WTC11 (cell line): ENCODE measurements at regions not wholly inside any gene's neighbourhood (a gene's known extent, or its start where the extent isn't known, plus 50 kb on each side); places are given as distances from the start of the nearest gene placed in this dataset.
A peak's percentile ranks its signal among the peaks of the same experiment; 100 is the strongest.
"Not testable (repeated sequence)": the region's sequence is repeated elsewhere in the genome, so short reads cannot be mapped to it uniquely, and the experiment has no call there.

Experiments used
- ATAC-seq: fragments of 200-7000 bp; cut with Tn5 transposase; 2 replicates; pipeline ENCODE4 v1.10.0; 2021; ENCODE audit warnings: mild to moderate bottlenecking, moderate library complexity
- CTCF ChIA-PET: fragments of 300-600 bp; sonication (Branson Sonifier 250); formaldehyde crosslinking; loops from one replicate; lab custom pipeline; 2021; ENCODE audit warnings: antibody characterized with exemption; lab: Charles Lee
- POLR2A ChIA-PET: fragments of 350-600 bp; sonication (Branson Sonifier 250); formaldehyde crosslinking; loops from one replicate; lab custom pipeline; 2021; ENCODE audit warnings: antibody characterized with exemption; lab: Charles Lee
- DNase-seq: peaks from one replicate; pipeline ENCODE4 v3.0.0; 2021; ENCODE audit warnings: low spot score
- H3K27ac Mint-ChIP-seq: 2 replicates; pipeline ENCODE4 v1.8.0; 2021; ENCODE audit warnings: mixed read lengths
- H3K27me3 Mint-ChIP-seq: 2 replicates; pipeline ENCODE4 v1.8.0; 2021; ENCODE audit warnings: low read depth, mild to moderate bottlenecking, moderate library complexity, mixed read lengths
- H3K36me3 Mint-ChIP-seq: 2 replicates; pipeline ENCODE4 v1.8.0; 2021; ENCODE audit warnings: mixed read lengths
- H3K4me1 Mint-ChIP-seq: 2 replicates; pipeline ENCODE4 v1.8.0; 2022; ENCODE audit warnings: mixed read lengths
- H3K4me3 Mint-ChIP-seq: 2 replicates; pipeline ENCODE4 v1.8.0; 2021; ENCODE audit warnings: mild to moderate bottlenecking, moderate library complexity, mixed read lengths
- H3K9me3 Mint-ChIP-seq: 2 replicates; pipeline ENCODE4 v1.8.0; 2021; ENCODE audit warnings: mixed read lengths
- EMX1 ChIP-seq: fragments of 250-450 bp; sonication (Bioruptor Pico); IDR thresholded peaks from 2 replicates; pipeline ENCODE4 v1.8.0; 2021; ENCODE audit warnings: mild to moderate bottlenecking
- NFATC4 ChIP-seq: fragments of 250-450 bp; sonication (Bioruptor Pico); IDR thresholded peaks from 2 replicates; pipeline ENCODE4 v1.9.0; 2021; ENCODE audit warnings: mild to moderate bottlenecking
- ZNF671 ChIP-seq: fragments of 250-450 bp; sonication (Bioruptor Pico); IDR thresholded peaks from 2 replicates; pipeline ENCODE4 v1.8.0; 2021; ENCODE audit warnings: mild to moderate bottlenecking
- TF ChIP-seq, protein P1 (sequence below): fragments of 250-450 bp; sonication (Bioruptor Pico); IDR thresholded peaks from 2 replicates; pipeline ENCODE4 v1.9.0; 2021; ENCODE audit warnings: mild to moderate bottlenecking
- TF ChIP-seq, protein P2 (sequence below): fragments of 250-450 bp; sonication (Bioruptor Pico); conservative IDR thresholded peaks from 2 replicates; pipeline ENCODE4 v1.9.0; 2021; ENCODE audit warnings: mild to moderate bottlenecking
- TF ChIP-seq, protein P3 (sequence below): fragments of 250-450 bp; sonication (Bioruptor Pico); IDR thresholded peaks from 2 replicates; pipeline ENCODE4 v1.9.0; 2021; ENCODE audit warnings: mild to moderate bottlenecking, borderline replicate concordance

DNA sequence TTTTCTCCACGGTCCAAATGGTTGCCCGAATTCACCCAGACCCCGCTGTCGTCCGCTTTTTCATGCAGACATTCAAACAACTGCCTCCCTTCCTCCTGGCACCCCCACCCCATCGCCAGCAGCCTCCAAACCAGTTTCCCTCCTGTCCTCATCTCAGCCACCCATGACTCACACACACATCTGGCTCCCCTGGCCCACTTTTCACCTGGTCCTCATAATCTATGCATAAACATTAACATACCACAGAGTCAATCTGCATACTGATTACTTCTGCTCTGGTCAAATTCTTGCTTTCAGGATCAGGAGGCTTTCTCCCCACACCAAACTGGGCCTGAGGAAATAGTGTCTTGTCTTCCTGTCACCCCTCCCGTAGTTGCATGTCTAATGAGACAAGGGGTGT lies 142.0 kb downstream of the OR4F15 start:
- TF ChIP-seq, protein P1, sequence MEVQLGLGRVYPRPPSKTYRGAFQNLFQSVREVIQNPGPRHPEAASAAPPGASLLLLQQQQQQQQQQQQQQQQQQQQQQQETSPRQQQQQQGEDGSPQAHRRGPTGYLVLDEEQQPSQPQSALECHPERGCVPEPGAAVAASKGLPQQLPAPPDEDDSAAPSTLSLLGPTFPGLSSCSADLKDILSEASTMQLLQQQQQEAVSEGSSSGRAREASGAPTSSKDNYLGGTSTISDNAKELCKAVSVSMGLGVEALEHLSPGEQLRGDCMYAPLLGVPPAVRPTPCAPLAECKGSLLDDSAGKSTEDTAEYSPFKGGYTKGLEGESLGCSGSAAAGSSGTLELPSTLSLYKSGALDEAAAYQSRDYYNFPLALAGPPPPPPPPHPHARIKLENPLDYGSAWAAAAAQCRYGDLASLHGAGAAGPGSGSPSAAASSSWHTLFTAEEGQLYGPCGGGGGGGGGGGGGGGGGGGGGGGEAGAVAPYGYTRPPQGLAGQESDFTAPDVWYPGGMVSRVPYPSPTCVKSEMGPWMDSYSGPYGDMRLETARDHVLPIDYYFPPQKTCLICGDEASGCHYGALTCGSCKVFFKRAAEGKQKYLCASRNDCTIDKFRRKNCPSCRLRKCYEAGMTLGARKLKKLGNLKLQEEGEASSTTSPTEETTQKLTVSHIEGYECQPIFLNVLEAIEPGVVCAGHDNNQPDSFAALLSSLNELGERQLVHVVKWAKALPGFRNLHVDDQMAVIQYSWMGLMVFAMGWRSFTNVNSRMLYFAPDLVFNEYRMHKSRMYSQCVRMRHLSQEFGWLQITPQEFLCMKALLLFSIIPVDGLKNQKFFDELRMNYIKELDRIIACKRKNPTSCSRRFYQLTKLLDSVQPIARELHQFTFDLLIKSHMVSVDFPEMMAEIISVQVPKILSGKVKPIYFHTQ (CRISPR knock-in tag) = peak; percentile 91
- TF ChIP-seq ZNF671 (CRISPR knock-in tag) = peak; percentile 83; the same call in 1 of the 2 replicates
- TF ChIP-seq, protein P2, sequence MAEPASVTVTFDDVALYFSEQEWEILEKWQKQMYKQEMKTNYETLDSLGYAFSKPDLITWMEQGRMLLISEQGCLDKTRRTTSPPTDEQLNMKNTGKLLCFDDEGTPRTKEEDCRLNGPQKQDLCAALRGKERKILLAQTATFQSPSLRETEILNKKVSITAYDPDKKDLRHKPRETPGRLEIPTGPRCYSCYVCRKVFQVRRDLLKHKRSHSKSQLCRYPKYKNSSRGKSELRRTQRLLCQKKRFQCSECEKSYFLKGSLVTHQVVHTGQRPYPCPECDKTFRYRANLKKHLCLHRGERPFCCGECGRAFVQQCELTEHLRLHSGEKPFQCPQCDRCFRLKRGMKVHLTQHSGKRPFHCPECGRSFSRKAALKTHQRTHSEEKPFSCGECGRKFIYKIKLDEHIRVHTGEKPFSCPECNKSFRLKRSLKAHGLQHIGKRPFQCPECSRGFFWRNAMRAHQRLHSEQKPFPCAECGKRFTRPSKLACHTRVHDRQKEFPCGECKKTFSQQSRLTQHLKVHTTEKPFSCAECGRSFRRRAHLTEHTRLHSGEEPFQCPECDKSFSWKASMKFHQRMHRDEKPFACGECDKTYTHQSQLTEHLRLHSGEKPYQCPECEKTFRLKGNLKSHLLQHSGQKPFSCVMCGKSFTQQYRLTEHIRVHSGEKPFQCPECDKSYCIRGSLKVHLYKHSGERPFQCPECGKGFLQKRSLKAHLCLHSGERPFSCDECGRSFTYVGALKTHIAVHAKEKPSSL (CRISPR knock-in tag) = 0 out of 2 replicates have a peak, but pooled peaks have one; percentile 35
- TF ChIP-seq EMX1 (CRISPR knock-in tag) = peak; percentile 63; the same call in 1 of the 2 replicates
- TF ChIP-seq, protein P3, sequence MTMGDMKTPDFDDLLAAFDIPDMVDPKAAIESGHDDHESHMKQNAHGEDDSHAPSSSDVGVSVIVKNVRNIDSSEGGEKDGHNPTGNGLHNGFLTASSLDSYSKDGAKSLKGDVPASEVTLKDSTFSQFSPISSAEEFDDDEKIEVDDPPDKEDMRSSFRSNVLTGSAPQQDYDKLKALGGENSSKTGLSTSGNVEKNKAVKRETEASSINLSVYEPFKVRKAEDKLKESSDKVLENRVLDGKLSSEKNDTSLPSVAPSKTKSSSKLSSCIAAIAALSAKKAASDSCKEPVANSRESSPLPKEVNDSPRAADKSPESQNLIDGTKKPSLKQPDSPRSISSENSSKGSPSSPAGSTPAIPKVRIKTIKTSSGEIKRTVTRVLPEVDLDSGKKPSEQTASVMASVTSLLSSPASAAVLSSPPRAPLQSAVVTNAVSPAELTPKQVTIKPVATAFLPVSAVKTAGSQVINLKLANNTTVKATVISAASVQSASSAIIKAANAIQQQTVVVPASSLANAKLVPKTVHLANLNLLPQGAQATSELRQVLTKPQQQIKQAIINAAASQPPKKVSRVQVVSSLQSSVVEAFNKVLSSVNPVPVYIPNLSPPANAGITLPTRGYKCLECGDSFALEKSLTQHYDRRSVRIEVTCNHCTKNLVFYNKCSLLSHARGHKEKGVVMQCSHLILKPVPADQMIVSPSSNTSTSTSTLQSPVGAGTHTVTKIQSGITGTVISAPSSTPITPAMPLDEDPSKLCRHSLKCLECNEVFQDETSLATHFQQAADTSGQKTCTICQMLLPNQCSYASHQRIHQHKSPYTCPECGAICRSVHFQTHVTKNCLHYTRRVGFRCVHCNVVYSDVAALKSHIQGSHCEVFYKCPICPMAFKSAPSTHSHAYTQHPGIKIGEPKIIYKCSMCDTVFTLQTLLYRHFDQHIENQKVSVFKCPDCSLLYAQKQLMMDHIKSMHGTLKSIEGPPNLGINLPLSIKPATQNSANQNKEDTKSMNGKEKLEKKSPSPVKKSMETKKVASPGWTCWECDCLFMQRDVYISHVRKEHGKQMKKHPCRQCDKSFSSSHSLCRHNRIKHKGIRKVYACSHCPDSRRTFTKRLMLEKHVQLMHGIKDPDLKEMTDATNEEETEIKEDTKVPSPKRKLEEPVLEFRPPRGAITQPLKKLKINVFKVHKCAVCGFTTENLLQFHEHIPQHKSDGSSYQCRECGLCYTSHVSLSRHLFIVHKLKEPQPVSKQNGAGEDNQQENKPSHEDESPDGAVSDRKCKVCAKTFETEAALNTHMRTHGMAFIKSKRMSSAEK (CRISPR knock-in tag) = peak; percentile 84; the same call in 1 of the 2 replicates
- 0 out of 2 replicates have a peak, but pooled peaks have one; percentile 63 for TF ChIP-seq NFATC4 (CRISPR knock-in tag)
- H3K4me1 Mint-ChIP-seq, POLR2A ChIA-PET, H3K36me3 Mint-ChIP-seq, H3K27me3 Mint-ChIP-seq, H3K9me3 Mint-ChIP-seq, ATAC-seq, CTCF ChIA-PET, H3K27ac Mint-ChIP-seq: not testable (repeated sequence)
- peak; percentile 50 for DNase-seq
- peak overlapping the region; percentile 56 for H3K4me3 Mint-ChIP-seq

DNA sequence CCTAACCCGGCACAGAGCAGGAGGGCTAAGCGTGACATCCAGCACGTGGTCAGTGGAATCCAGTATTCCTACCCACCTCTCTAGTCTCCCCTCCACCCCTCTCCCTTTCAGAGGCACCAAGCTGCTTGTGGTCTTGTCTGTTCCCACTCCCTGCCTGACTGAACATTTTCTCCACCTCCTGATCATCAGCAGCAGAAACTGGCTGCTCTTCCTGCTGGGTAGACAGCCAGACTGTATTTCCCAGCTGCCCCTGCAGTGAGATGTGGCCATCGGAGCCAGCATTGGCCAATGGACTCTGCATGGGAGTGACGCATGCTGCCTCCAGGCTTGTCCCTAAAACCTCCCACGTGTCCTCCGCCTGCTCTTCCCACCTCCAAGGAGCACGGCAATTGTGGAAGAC lies 143.8 kb downstream of the OR4F15 start:
- H3K9me3 Mint-ChIP-seq, H3K4me3 Mint-ChIP-seq, DNase-seq, ATAC-seq, H3K4me1 Mint-ChIP-seq, H3K27ac Mint-ChIP-seq, POLR2A ChIA-PET, H3K36me3 Mint-ChIP-seq, H3K27me3 Mint-ChIP-seq, CTCF ChIA-PET: not testable (repeated sequence)

DNA sequence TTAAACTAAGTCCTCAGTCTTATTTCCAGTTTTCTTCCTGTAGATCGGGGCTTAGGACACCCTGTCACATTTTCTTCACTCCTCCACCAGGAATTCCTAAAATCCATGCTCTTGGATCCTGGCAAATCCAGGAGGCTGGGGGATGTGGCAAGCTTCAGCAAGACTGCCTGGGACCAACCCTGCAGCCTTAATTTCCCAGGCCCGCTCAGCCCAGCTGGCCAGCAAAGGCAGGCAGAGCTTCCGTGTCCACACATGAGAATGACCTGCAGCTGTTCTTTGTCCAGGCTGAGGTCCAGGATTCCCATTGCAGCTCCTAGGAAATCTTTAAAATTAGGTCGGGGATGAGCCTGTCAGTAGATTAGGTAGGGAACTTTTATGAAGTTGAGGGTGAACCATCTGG lies 146.7 kb downstream of the OR4F15 start:
- H3K27me3 Mint-ChIP-seq, H3K27ac Mint-ChIP-seq, H3K36me3 Mint-ChIP-seq, ATAC-seq, H3K4me3 Mint-ChIP-seq, H3K4me1 Mint-ChIP-seq, H3K9me3 Mint-ChIP-seq, POLR2A ChIA-PET, DNase-seq, CTCF ChIA-PET: not testable (repeated sequence)

DNA sequence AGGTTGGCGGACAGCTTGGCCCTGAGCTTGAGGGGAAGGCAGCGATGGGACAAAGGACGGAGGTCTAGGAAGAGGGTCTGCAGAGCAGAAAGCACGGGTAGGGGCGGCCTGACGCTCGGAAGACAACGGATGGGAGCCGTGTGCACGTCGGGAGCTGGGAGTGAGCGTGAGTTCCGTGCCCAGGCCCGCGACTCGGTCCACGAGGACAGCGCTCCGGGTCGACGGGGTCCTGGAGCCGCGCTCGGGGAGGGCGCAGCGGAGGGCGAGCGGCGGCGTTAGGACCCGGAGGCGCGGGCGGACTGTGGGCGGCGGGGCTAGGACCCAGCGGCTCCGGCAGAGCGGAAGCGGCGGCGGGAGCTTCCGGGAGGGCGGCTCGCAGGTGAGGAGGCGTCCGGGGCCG lies 149.3 kb downstream of the OR4F15 start:
- H3K36me3 Mint-ChIP-seq, H3K27me3 Mint-ChIP-seq, H3K9me3 Mint-ChIP-seq, CTCF ChIA-PET, H3K27ac Mint-ChIP-seq, DNase-seq, ATAC-seq, H3K4me1 Mint-ChIP-seq, POLR2A ChIA-PET: not testable (repeated sequence)
- peak overlapping the region; percentile 56 for H3K4me3 Mint-ChIP-seq

DNA sequence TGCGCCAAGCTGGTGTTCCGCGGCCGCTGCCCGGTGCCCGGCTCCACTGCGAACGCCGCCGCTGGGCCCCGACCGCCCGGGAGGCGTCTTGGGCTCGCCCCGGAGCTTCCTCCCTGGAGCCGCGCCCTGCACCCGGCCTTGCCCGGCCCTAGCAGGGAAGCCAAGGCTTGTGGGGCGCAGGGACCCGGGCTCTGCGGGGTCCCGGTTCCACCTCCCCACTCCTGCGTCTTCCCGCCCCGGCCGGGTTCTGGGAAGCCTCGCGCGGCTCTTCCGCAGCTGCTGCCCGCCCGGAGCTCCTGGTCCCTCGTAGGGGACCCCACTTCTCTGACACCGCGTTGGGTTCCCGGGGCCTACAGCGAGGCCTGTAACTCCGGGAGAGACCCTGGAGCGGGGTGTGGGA lies 149.8 kb downstream of the OR4F15 start:
- POLR2A ChIA-PET, ATAC-seq, H3K9me3 Mint-ChIP-seq, H3K27ac Mint-ChIP-seq, CTCF ChIA-PET, H3K36me3 Mint-ChIP-seq, DNase-seq, H3K4me1 Mint-ChIP-seq, H3K27me3 Mint-ChIP-seq: not testable (repeated sequence)
- peak overlapping the region; percentile 57 for H3K4me3 Mint-ChIP-seq

DNA sequence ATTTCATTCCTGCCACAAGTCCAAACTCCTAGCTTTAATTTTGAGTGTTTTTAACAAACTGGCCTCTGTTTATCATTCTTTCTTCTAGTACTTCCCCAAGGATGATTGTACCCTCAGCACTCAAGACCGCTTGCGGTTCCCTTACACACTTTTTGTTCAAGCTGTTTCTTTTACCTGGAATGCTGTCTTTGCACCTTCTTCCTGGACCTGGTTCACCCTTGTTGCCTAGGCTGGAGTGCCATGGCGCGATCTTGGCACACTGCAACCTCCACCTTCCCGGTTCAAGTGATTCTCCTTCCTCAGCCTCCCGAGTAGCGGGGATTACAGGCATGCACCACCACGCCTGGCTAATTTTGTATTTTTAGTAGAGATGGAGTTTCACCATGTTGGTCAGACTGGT lies 151.7 kb downstream of the OR4F15 start:
- H3K27ac Mint-ChIP-seq, H3K27me3 Mint-ChIP-seq, DNase-seq, ATAC-seq, H3K4me3 Mint-ChIP-seq, CTCF ChIA-PET, H3K4me1 Mint-ChIP-seq, H3K36me3 Mint-ChIP-seq, POLR2A ChIA-PET, H3K9me3 Mint-ChIP-seq: not testable (repeated sequence)

DNA sequence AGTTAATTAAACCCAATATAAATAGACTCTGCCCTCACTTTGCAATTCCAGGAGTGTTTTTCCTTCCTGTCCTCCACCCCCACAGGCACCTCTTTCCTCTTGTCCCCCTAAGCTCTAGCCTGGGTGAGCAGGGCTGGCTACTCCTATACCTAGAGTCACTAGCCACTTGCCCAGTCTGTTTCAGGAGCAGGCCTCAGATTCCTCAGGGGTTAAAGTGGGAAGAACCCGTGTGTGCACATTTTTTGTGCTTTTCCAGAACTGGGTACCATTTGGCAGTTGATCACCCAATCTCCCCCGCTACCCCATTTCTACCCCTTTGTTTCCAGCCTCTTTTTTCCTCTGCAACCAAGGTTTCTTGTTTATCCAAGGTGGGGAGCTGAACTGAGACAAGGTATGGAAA lies 153.4 kb downstream of the OR4F15 start:
- POLR2A ChIA-PET, H3K36me3 Mint-ChIP-seq, H3K9me3 Mint-ChIP-seq, CTCF ChIA-PET, H3K4me1 Mint-ChIP-seq, ATAC-seq, H3K27me3 Mint-ChIP-seq, DNase-seq, H3K27ac Mint-ChIP-seq, H3K4me3 Mint-ChIP-seq: not testable (repeated sequence)

DNA sequence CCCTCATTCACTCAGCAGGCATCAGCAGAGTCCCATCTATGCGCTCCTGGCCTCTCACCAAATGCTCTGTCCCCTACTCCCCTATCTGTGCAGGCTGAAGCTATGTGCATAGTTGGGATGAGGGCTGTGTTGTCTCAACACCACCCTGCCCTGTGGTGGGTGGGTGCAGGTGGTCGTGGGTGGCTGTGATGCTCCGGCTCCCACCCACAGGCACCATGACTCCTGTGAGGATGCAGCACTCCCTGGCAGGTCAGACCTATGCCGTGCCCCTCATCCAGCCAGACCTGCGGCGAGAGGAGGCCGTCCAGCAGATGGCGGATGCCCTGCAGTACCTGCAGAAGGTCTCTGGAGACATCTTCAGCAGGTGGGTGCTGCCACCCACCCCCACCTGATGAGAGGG lies 153.9 kb downstream of the OR4F15 start:
- H3K36me3 Mint-ChIP-seq, H3K9me3 Mint-ChIP-seq, H3K4me1 Mint-ChIP-seq, CTCF ChIA-PET, H3K27ac Mint-ChIP-seq, POLR2A ChIA-PET, H3K27me3 Mint-ChIP-seq, ATAC-seq, H3K4me3 Mint-ChIP-seq, DNase-seq: not testable (repeated sequence)
